Activated naive CD8-positive, alpha-beta T cell treated with anti-CD3 and anti-CD28 coated beads for 36 hours (primary cell): ENCODE measurements at regions not wholly inside any gene's neighbourhood (a gene's known extent, or its start where the extent isn't known, plus 50 kb on each side); places are given as distances from the start of the nearest gene placed in this dataset.

Experiments used
- DNase-seq: peaks from one replicate; pipeline ENCODE4 v3.0.0; 2021
- H3K27ac Mint-ChIP-seq: one replicate; pipeline ENCODE4 v1.8.0; 2022; ENCODE audit warnings: mild to moderate bottlenecking, moderate library complexity, mixed read lengths
- H3K27me3 Mint-ChIP-seq: one replicate; pipeline ENCODE4 v1.8.0; 2022; ENCODE audit warnings: mild to moderate bottlenecking, mixed read lengths
- H3K36me3 Mint-ChIP-seq: one replicate; pipeline ENCODE4 v1.8.0; 2021; ENCODE audit warnings: mild to moderate bottlenecking, mixed read lengths
- H3K4me1 Mint-ChIP-seq: one replicate; pipeline ENCODE4 v1.8.0; 2021; ENCODE audit warnings: mixed read lengths
- H3K4me3 Mint-ChIP-seq: one replicate; pipeline ENCODE4 v1.8.0; 2022; ENCODE audit warnings: mild to moderate bottlenecking, moderate library complexity, mixed read lengths
- H3K9me3 Mint-ChIP-seq: one replicate; pipeline ENCODE4 v1.8.0; 2022; ENCODE audit warnings: mixed read lengths

GRCh38 chr2:503288-503999, 173.8 kb downstream of the TMEM18 start:
- H3K36me3 Mint-ChIP-seq, result no peaks in the 10 kb centered on the region
- H3K27ac Mint-ChIP-seq, result no peak overlapping the region
- no peaks in the 10 kb centered on the region for H3K9me3 Mint-ChIP-seq
- no peak overlapping the region for H3K4me3 Mint-ChIP-seq
- no peaks in the 10 kb centered on the region for H3K4me1 Mint-ChIP-seq
- DNase-seq, result no peak
- peaks cover 12% of the 10 kb centered on the region for H3K27me3 Mint-ChIP-seq

GRCh38 chr2:502831-503230, 174.4 kb downstream of the TMEM18 start:
- no peaks in the 10 kb centered on the region for H3K4me1 Mint-ChIP-seq
- peak overlapping the region; percentile 34 for H3K27ac Mint-ChIP-seq
- H3K36me3 Mint-ChIP-seq, result no peaks in the 10 kb centered on the region
- no peak for DNase-seq
- H3K9me3 Mint-ChIP-seq, result no peaks in the 10 kb centered on the region
- H3K4me3 Mint-ChIP-seq, result no peak overlapping the region
- peaks cover 12% of the 10 kb centered on the region for H3K27me3 Mint-ChIP-seq

GRCh38 chr2:501667-502066, 175.5 kb downstream of the TMEM18 start:
- no peaks in the 10 kb centered on the region for H3K4me1 Mint-ChIP-seq
- no peaks in the 10 kb centered on the region for H3K9me3 Mint-ChIP-seq
- H3K36me3 Mint-ChIP-seq, result no peaks in the 10 kb centered on the region
- peaks cover 16% of the 10 kb centered on the region for H3K27me3 Mint-ChIP-seq
- H3K4me3 Mint-ChIP-seq, result no peak overlapping the region
- no peak overlapping the region for H3K27ac Mint-ChIP-seq
- DNase-seq, result no peak

DNA sequence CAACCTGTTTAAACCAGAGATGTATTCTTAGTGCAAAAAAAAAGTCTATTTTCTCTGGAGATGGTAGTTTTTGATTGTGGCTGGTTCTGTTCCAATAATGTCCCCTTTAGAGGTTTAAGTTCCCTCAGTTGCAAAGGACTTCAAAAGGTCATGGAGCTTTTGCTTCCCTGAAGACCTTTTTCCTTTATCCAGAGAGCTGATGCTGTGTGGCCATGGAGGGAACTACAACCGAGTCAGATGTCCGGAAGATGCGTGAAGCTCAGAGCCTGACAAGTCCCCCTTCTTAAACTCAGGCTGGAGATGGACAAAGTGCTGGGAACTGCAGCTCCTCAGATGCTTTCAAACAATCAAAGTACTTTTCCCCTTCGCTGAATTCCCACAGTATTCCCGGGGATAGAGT, 176.1 kb downstream of the TMEM18 start:
- Mint-ChIP-seq H3K9me3 (no peaks in the 10 kb centered on the region), H3K4me3 (no peak overlapping the region), H3K27me3 (peaks cover 16% of the 10 kb centered on the region), H3K4me1 (no peaks in the 10 kb centered on the region), H3K36me3 (no peaks in the 10 kb centered on the region), H3K27ac (no peak overlapping the region)
- DNase-seq, result no peak

DNA sequence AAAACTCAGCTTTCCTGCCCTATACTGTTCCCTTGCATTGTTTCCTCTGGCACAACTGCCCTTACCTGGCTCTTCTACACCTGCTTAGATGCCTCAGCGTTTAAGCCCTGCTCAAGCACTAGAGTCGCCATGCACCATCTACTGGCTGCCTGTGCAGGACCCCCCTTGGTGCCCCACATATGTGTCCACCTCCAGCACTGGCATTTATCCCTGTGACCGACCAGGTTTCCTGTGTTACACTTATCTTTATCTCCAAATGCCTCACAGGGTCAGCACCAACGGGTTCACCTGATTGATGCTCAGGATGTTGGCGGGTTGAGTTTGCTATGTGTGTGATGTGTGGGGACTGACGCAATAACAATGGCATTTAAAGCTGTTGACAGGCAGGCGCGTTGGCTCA, 177.5 kb downstream of the TMEM18 start:
- Mint-ChIP-seq H3K27ac (no peak overlapping the region), H3K27me3 (peaks cover 14% of the 10 kb centered on the region), H3K4me3 (no peak overlapping the region), H3K4me1 (no peaks in the 10 kb centered on the region), H3K9me3 (no peaks in the 10 kb centered on the region), H3K36me3 (no peaks in the 10 kb centered on the region)
- DNase-seq, result no peak

GRCh38 chr2:498493-499178, 178.6 kb downstream of the TMEM18 start:
- Mint-ChIP-seq H3K27me3 (peaks cover 9% of the 10 kb centered on the region), H3K36me3 (no peaks in the 10 kb centered on the region), H3K4me3 (no peak overlapping the region), H3K4me1 (no peaks in the 10 kb centered on the region), H3K9me3 (no peaks in the 10 kb centered on the region), H3K27ac (no peak overlapping the region)
- DNase-seq, result no peak

- no peaks in the 10 kb centered on the region for H3K36me3 Mint-ChIP-seq
- no peak for DNase-seq
- H3K4me3 Mint-ChIP-seq, result no peak overlapping the region
- no peak overlapping the region for H3K27ac Mint-ChIP-seq
- H3K9me3 Mint-ChIP-seq, result no peaks in the 10 kb centered on the region
- H3K4me1 Mint-ChIP-seq, result no peaks in the 10 kb centered on the region
- peaks cover 9% of the 10 kb centered on the region for H3K27me3 Mint-ChIP-seq
Measured at GRCh38 chr2:497770-498492, 179.3 kb downstream of the TMEM18 start.

GRCh38 chr2:496729-497128, 180.5 kb downstream of the TMEM18 start:
- DNase-seq, result no peak
- Mint-ChIP-seq H3K9me3 (no peaks in the 10 kb centered on the region), H3K36me3 (no peaks in the 10 kb centered on the region), H3K4me1 (no peaks in the 10 kb centered on the region), H3K4me3 (no peak overlapping the region), H3K27me3 (peaks cover 9% of the 10 kb centered on the region), H3K27ac (no peak overlapping the region)

DNA sequence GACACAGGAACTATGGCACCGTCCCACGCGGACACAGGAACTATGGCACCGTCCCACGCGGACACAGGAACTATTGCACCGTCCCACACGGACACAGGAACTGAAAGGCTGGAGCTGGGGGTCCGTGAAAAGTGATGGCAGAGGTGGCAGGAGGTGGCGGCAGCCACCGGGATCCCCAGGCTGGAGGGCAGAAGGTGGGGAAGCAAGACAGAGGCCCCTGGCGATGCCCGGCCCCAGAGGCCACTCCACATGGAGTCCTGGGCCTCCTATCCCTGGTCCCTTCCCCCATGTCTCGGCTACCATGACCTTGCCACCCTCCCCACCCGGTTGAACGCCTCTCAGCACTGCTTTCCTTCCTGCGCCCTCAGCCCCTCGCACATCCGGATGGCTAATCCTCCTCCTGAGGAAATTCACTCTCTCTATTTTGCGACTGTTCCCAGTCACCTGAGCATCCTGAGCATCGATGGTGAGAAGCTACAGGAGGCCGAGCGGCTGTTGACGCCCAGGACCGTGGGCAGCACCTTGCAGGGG, 181.4 kb downstream of the TMEM18 start:
- Mint-ChIP-seq H3K27me3 (peaks cover 5% of the 10 kb centered on the region), H3K4me3 (no peak overlapping the region), H3K9me3 (no peaks in the 10 kb centered on the region), H3K4me1 (no peaks in the 10 kb centered on the region), H3K36me3 (no peaks in the 10 kb centered on the region), H3K27ac (no peak overlapping the region)
- DNase-seq, result no peak

DNA sequence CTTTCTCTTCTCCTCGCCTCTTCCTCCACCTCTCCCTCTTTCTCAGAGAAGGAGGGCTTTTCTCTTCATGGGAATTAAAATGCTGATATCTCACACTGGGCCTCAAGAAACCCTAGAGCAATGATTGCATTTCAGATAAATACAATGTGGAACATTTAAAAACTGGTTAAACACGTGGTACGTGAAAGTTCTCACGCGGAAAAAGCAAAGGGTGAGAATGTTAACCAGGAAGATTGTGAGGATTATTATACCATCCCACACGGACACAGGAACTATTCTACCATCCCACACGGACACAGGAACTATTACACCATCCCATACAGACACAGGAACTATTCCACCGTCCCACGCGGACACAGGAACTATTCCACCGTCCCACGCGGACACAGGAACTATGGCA, 182.4 kb downstream of the TMEM18 start:
- Mint-ChIP-seq H3K27me3 (peaks cover 5% of the 10 kb centered on the region), H3K4me3 (no peak overlapping the region), H3K9me3 (no peaks in the 10 kb centered on the region)

GRCh38 chr2:493228-493627, 184.0 kb downstream of the TMEM18 start:
- Mint-ChIP-seq H3K27ac (no peak overlapping the region), H3K9me3 (no peaks in the 10 kb centered on the region), H3K4me3 (no peak overlapping the region), H3K36me3 (no peaks in the 10 kb centered on the region), H3K4me1 (no peaks in the 10 kb centered on the region), H3K27me3 (peaks cover 5% of the 10 kb centered on the region)
- DNase-seq, result no peak

More for the DNA sequence above, 182.4 kb downstream of the TMEM18 start:
- Mint-ChIP-seq H3K4me1 (no peaks in the 10 kb centered on the region), H3K36me3 (no peaks in the 10 kb centered on the region), H3K27ac (no peak overlapping the region)
- DNase-seq, result no peak

DNA sequence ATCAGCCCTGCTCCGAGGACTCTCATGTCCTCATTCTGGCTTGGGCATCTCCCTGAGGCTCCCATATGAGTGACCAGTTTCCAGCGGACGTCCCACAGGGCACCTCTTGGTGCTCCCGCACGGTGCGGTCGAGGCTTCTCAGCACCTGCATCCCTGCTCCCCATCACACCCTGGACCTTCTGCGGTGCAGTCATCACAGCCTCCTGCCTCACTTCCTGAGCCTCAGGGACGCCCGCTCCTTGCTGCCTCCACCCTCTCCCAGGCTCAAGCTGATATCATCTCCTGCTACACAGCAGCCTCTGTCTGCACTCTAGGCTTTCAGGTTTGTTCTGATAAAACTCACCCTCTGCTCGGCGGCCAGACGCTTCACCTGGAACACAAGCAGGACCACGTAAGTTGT, 185.0 kb downstream of the TMEM18 start:
- no peak overlapping the region for H3K27ac Mint-ChIP-seq
- H3K36me3 Mint-ChIP-seq, result no peaks in the 10 kb centered on the region

DNA sequence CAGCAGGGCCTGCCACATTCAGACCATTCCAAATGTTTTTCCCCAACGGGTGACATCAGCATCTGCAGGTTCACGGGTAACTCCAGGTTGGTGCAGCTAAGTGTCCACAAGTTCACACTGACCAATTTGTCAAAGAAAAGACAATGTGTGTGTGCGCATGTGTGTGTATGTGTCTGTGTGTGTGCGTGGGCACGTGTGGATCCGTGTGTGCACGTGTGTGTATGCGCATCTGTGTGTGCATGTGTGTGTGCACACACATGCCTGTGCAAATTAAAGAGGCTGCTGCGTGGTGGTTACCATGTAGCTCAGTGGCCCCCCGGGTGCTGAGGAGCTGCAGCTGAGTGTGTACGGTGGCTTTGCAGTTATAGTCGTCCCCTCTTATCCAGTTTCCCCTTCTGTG, 187.4 kb downstream of the TMEM18 start:
- no peak overlapping the region for H3K4me3 Mint-ChIP-seq
- no peaks in the 10 kb centered on the region for H3K4me1 Mint-ChIP-seq
- no peaks in the 10 kb centered on the region for H3K36me3 Mint-ChIP-seq
- H3K27me3 Mint-ChIP-seq, result no peaks in the 10 kb centered on the region
- no peak for DNase-seq
- no peak overlapping the region for H3K27ac Mint-ChIP-seq
- no peaks in the 10 kb centered on the region for H3K9me3 Mint-ChIP-seq

More for the DNA sequence above, 185.0 kb downstream of the TMEM18 start:
- no peak for DNase-seq
- no peaks in the 10 kb centered on the region for H3K9me3 Mint-ChIP-seq
- peaks cover 4% of the 10 kb centered on the region for H3K27me3 Mint-ChIP-seq
- H3K4me3 Mint-ChIP-seq, result no peak overlapping the region
- H3K4me1 Mint-ChIP-seq, result no peaks in the 10 kb centered on the region

- no peaks in the 10 kb centered on the region for H3K4me1 Mint-ChIP-seq
- no peaks in the 10 kb centered on the region for H3K27me3 Mint-ChIP-seq
- H3K4me3 Mint-ChIP-seq, result no peak overlapping the region
- H3K27ac Mint-ChIP-seq, result no peak overlapping the region
- H3K36me3 Mint-ChIP-seq, result no peaks in the 10 kb centered on the region
- DNase-seq, result no peak
- no peaks in the 10 kb centered on the region for H3K9me3 Mint-ChIP-seq
Measured at GRCh38 chr2:489084-489483, 188.1 kb downstream of the TMEM18 start.
